GM21528 (cell line): ENCODE measurements at regions not wholly inside any gene's neighbourhood (a gene's known extent, or its start where the extent isn't known, plus 50 kb on each side); places are given as distances from the start of the nearest gene placed in this dataset.

Experiments
- ATAC-seq: cut with Tn5 transposase; IDR thresholded peaks from one replicate; pipeline ENCODE4 v1.9.1; 2021; ENCODE audit warnings: mild to moderate bottlenecking, moderate library complexity; ENCODE audit not compliant: unreplicated experiment, low FRiP score

DNA sequence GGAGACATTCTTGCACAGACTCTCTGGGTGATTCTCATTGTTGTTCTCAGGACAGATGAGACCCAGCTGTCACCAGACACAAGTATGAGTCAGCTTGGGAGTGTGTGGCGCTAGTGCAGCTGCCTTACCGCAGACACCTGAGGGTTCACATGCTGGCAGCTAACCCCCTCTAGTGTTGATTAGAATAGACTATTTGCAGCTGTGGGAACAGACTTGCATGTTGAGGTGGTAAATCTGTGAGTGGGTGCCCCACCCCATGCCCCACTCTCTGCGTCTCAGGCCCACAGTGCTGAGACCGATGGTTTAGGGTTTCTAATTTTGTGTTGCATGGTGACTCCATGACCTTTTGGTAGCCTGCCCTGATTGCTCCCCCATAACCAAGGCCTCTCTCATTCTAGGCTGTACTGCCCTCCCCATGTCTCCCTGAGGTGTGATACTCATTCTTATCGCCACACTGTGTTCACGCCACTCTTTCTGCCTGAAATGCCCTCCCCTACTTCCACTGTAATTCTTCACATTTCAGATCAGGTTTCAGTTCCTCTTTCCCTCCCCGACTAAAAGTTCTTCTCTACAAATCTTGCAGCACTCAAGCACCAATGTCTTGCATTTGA, 73.7 kb upstream of the KIRREL3 start:
- peak; percentile 88 for ATAC-seq

DNA sequence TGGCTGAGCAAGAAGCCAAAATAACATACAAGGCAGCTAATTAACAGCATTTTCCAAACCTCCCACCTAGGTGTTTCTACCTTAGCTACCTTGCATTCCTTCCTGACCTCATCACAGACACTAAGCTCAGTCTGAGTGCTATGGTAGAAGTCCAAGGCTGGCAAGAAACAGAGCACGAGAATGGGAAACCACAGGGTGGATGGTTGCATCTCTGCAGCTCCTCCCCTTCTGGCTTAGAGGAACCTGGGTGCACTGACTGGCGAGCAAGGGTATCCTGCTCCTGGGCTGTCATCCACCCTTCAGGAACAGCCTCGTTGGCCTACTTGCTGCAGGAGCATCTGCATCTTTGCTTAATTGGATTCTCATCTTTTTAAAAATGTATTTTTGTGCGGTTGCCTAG, 73.1 kb upstream of the KIRREL3 start:
- ATAC-seq: no peak

DNA sequence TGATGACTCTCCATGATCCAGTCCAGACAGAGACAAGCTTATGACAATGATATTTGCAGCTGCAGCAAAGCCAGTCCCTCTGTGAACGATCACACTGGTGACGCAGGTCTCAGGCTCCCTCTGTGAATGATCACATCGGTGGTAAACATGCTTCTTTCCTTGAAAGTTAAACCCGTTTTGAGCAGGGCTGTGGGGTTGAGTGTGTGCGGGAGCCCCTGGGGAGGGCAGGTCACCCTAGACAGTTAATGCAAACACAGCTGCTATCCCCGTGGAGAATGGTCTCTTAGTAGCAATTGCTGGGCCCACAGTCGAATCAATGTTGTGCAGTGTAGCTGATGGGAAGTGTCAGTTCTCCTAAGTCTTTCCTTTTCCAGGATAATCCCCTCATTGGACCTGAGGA, 71.0 kb upstream of the KIRREL3 start:
- ATAC-seq: no peak

DNA sequence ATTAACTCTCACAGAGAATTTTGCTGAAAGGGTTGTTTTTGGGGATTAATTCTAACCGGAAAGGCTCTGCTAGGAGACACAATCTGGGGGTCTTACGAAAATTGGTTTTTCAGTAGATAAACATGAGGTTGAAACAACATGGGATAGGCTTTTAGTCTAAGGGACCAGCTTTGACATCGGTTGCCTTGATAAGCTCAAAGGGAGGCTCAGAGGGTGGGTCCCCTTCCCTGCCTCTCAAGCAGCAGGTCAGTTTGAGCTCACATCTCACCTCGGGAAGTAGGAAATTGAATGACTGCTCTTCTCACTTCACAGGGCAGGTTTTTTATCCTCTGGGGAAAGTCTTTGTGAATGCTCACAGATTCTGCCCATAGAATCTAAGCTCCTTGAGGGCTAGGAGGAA, 70.2 kb upstream of the KIRREL3 start:
- no peak for ATAC-seq

DNA sequence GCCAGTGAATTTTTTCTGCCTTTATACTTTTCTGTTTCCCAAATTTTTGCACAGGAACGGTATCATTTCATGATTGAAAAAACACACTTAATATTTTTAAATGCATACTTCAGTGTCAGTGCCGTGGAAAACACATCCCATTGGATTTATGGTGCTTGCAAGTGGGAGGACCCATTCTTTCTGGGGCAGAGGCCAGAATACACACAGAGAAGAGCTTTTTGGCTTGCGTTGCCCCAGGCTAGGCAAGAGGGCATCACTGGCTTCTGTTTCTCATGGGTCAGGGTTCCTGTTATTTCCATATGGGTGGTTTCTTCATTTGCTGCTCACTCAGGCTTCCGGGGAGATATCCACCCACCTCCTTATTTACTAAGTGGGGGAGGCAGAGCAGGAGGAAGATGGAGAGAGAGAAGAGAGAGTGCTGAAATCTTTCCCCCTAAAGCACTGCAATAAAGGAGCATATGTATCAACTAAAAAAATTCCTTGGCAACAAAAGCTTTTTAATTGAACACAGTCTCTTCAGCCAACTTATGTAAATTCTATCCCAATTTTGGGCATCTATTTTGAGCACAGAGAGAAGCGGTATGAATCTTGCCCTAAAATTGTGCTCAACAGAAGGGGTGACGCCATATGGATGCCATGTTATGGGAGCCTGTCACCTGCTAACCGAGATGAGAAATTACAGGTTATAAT, 66.0 kb upstream of the KIRREL3 start:
- ATAC-seq: no peak

DNA sequence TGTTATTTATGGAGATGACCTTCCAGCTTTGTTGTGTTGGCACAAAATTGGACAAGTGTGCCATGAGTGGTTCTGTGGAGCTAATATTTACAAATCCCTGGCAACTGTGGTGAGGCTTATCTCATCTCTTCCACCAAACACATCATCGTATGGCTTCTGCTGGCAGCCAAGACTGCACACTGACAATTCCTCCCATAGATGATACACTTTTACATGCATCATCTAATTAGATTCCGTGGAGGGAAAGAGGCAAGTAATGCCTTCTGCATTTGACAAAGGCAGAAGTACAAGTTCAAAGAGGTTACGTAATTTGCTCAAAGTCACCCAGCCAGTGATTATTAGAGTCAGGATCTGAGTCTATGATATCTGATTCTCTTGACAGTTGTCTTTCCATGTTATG, 62.7 kb upstream of the KIRREL3 start:
- ATAC-seq: no peak

DNA sequence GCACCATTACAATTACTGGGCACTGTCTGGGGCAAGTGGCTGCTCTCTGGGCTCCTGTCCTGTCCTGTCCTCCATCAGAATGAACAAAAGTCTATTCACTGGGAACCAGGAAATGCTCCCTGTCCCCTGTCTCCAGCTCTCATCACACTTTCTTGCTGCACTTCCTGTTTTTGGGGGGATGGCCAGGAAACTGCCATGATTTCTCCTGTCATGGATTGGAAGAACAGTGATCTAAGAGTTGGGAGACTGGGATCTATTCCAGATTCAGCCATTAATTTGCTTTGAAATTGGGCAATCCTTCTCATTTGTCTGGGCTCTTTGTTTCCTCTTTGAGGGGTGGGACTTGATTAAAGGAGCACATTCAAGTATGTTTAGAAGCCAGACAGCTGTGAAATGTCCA, 61.4 kb upstream of the KIRREL3 start:
- ATAC-seq: no peak

DNA sequence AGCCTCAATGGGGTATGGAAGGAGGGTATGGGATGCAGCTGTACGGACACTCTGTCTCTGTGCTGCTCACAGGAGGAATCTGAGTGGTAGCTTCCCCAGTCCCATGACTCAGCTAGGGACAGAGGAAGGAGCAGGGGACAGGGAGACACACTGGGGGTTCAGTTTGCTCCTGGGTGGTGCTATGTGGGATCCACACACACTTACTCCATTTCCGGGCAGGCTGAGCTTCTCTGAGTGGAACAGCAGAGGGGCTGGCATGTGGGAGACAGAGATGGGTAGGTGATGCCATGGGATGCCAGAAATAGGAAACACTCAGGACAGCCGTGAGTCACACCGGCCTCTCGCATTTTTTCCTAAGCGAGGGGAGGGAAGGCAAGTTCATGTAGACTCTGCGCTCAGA, 59.2 kb upstream of the KIRREL3 start:
- no peak for ATAC-seq

DNA sequence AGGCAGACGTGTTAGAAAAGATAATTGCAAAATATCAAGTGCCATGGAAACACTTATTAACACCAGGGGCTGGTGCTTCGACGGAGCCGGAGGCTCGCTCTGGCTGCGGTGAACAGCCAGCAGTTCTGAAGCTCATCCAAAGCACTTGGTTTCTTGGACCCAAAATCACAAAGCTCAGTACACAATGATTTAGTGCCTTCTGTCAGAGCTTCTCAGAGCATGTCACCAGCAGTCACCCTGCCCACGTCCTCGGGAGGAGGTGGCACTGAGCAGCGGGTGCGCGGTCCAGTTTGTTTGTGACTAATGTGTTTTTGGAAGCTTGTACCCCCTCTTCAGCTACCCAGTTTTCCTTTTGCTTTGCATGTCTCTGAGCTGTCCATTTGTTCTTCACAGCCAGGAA, 58.7 kb upstream of the KIRREL3 start:
- ATAC-seq: no peak

DNA sequence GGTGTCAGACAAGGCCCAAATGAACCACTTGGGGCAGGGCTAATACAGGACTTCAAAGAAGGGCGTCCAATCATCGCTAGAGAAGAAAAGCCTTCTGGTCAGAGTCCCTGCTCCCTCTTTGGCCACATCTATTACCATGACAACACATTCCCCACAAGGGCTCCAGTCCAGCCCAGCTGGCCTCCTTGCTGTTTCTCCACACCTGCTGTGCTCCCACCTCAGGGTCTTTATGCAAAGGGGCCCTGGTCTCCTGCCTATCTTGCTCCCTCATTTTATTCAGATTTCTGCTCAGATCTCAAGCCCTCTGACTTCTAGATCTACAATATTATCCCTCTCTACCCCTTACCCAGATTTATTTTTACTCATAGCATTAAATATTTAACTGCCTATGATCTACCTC, 58.0 kb upstream of the KIRREL3 start:
- ATAC-seq: no peak

DNA sequence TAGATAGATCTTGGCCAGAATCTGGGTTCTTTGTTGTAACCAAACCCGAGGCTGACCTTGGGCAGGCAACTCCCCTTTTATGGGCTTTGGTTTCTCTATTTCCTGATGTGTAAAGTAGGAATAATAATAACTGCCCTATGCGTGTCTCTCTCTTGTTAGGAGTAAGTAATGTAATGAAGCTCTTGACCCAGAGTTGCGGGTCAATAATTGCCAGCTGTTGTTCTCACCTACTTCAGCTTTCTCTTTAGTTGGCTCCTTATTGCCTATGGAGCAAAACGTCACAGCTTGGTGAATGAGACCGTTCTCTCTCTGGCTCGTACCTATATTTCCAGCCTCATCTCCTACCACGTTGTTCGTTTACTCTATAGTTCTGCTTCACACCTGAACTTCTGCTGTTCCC, 56.6 kb upstream of the KIRREL3 start:
- no peak for ATAC-seq

DNA sequence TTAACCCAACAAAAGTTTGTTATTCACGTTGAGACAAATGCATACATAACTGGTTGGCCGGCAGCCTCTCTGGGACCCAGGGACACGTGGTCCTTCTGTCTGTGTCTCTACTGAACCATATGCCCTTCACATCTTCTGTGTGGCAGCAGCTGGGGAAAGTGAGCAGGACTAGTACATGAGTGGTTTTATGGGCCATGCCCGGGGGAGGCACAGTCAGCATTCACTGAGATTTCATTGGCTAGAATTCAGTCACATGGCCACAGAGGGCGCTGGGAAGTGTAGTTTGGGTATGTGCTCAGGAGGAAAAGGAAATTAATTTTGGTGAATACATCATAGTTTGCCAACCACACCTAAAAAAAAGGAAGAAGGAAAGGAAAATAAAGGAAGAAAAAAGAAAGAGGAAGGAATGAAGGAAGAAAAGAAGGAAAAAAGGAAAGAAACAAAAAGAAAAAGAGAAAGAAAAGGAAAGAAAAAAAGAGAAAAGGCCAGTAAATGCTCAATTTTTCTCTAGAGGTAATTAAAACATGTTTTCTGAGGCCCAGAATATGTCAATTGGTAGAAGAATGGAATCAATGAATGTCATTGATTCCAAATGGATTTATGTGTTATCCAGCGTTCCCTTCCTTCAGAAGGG, 55.9 kb upstream of the KIRREL3 start:
- no peak for ATAC-seq

DNA sequence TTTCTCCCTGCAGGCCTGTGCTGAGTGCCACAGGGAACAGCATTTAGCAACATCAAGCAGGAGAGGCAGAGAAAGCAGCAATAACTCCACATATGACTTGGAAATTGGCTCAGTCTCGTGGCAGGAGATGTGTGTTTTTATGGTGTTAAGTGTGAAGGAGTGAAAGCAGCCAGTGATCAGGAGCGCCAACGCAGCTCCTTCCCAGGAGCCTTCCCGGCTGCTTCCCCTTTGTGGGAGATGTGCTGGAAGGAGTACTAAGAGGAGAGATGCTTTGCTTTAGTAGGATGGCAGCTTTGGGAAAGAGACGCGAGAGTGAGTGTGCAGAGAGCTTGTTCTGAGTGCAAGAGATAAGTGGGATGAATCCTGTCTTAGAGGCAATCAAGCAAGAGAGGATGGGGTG, 54.7 kb upstream of the KIRREL3 start:
- no peak for ATAC-seq

DNA sequence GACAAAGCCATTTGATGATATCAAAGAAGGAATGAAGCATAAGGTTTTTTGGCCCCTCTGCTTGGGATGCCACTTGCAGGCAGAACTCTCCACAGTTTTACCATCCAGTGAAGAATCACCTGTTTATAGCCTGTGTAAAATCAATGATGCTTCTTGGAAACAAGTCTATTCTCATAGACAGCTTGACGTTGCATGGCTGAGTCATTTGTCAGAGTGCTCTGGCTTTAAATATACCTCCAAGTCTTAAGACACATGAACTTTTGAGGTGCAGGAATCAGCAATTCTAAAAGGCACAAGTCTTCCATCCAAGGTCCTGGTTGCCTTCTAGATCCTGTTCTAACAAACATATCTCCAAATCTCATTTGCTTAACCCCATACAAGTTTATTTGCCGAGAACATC, 53.6 kb upstream of the KIRREL3 start:
- ATAC-seq: no peak

DNA sequence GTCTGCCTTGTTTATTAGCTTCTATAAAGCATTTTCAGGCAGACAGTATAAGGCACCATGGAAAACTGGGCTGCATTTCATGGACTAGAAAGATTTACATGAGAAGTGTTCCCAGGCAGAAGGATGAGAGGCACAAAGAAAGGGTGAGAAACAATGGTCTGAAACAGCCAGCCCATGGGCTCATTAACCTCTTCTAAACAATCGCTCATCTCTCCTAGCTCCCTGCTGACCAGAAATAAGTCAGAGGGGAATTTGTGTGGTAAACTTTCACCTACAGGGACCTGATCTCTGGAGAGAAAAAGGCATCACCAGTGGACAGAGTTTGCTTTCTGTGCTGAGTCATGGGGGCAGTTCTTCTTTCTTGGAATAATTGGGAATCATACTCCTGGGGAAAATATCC, 51.8 kb upstream of the KIRREL3 start:
- ATAC-seq: no peak
